SJCRH30 (cell line): ENCODE measurements at regions not wholly inside any gene's neighbourhood (a gene's known extent, or its start where the extent isn't known, plus 50 kb on each side); places are given as distances from the start of the nearest gene placed in this dataset.

Source experiments
- DNase-seq, 2 experiments: peaks; one replicate each; pipeline ENCODE4 v3.0.0-alpha.2; 2015 to 2020
- H3K27ac ChIP-seq: fragments of 250-450 bp; sonication (Bioruptor Pico); 2 replicates; pipeline ENCODE4 v1.5.1; 2020; ENCODE audit warnings: mild to moderate bottlenecking, moderate library complexity
- H3K27me3 ChIP-seq: fragments of 250-450 bp; sonication (Bioruptor Pico); 2 replicates; pipeline ENCODE4 v1.5.1; 2020; ENCODE audit warnings: mild to moderate bottlenecking, moderate library complexity
- H3K36me3 ChIP-seq: fragments of 250-450 bp; sonication (Bioruptor Pico); 2 replicates; pipeline ENCODE4 v1.5.1; 2020; ENCODE audit warnings: mild to moderate bottlenecking, moderate library complexity
- H3K4me1 ChIP-seq: fragments of 250-450 bp; sonication (Bioruptor Pico); 2 replicates; pipeline ENCODE4 v1.5.1; 2020; ENCODE audit warnings: mild to moderate bottlenecking, moderate library complexity
- H3K4me3 ChIP-seq: fragments of 250-450 bp; sonication (Bioruptor Pico); 2 replicates; pipeline ENCODE4 v1.5.1; 2020; ENCODE audit warnings: mild to moderate bottlenecking, moderate library complexity
- H3K9me3 ChIP-seq: fragments of 250-450 bp; sonication (Bioruptor Pico); replicated peaks from 2 replicates; pipeline ENCODE4 v1.5.1; 2020; ENCODE audit warnings: mild to moderate bottlenecking, moderate library complexity

DNA sequence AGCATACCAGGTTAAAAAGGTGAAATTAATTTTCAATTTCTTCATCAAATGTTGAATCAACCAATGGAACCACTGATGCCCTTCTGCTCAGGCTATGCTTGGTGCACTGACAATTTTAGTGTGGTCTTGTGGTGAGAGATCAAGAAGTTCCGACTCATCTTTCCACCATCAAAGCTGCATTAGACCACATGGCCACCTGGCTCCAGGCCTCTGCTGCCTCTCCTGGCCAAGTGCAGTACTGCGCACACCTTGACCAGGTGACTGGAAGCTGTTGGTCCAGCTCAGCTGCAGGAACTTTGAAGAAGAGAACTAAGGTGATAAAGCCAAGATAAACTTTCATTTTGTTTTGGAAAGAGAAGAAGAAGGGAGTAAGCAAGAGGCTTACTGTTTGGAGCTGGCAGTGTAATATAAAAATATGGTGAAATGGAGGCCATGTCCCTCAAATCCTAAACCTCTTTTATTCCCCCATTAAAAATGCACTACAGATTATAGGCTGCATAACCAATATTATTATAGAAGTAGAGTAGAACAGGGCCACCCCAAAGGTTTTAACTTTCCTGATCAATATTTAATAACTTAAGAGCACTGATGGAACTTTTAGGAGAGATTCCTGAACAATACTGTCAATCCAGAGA is 315.5 kb upstream of the C9orf72 start:
- Histone ChIP-seq H3K27me3 (0 out of 2 replicates have a peak, but pooled peaks cover 3% of the 10 kb centered on the region), H3K4me1 (no peaks in the 10 kb centered on the region), H3K36me3 (no peaks in the 10 kb centered on the region), H3K27ac (no peak overlapping the region), H3K4me3 (no peak overlapping the region), H3K9me3 (no peaks in the 10 kb centered on the region)
- DNase-seq: peak in 1 of 2 experiments; percentile 41

DNA sequence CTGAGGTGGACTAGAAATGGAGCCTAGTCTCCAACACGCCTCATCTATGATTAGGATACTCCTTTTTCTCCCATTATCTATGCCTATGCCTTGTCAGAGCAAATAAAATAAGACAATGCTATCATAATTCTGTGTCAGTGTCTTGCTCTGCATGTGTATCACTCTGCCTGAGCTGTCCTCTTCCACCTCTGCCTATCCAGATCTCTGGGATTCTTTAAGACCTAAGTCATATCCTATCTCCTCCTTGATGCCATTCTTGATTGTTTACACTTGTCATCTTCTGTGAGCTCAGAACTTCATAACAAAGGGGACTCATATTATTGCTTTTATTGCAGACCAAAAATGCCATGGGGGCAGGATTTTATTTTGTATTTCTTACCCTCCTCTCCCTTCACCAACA is 351.2 kb upstream of the C9orf72 start:
- H3K4me3 ChIP-seq: no peak overlapping the region
- H3K27ac ChIP-seq: no peak overlapping the region
- DNase-seq: no peak
- H3K9me3 ChIP-seq: no peaks in the 10 kb centered on the region
- no peaks in the 10 kb centered on the region for H3K36me3 ChIP-seq
- peaks cover 6% of the 10 kb centered on the region; the same call in 1 of the 2 replicates for H3K4me1 ChIP-seq
- H3K27me3 ChIP-seq: no peaks in the 10 kb centered on the region

DNA sequence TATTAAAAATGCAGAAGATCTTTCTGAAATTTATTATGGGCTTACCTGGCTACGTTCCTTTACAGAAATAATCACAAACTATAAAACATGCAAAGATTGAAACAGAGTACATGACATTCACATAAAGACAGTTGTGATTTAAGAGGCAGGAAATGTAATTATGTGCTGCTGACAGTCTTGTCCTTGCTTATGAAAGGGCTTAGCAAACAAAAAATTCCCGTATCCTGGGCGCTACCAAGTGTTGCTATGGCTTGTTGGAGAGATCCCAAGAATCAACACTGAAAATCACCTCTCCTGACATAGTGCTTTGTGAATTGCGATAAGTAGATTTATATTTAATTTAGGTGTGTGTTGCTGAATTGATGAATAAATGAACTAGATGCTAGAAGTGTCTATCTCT is 352.5 kb upstream of the C9orf72 start:
- H3K27ac ChIP-seq: no peak overlapping the region
- no peaks in the 10 kb centered on the region for H3K27me3 ChIP-seq

DNA sequence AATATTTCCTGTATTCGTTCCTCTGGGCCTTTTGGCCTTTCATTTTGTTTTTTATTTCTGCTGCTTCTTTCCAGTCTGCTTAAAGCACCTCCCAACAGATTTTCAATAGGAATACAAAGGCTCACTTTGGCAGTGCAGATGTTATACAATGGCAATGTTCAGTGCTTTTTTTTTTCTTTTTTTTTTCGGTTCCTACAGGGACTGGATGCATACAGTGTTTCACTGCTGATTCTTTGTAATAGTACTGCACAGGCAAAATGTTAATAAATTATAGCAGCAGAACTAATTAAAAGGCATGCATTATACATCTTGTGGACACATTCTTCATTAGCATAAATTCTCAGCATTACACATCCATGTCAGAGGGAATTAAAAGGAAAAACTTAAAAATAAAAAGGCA is 356.6 kb upstream of the C9orf72 start:
- no peak for DNase-seq

More for the DNA sequence above, 352.5 kb upstream of the C9orf72 start:
- no peaks in the 10 kb centered on the region for H3K36me3 ChIP-seq
- H3K9me3 ChIP-seq: no peaks in the 10 kb centered on the region
- H3K4me1 ChIP-seq: peaks cover 6% of the 10 kb centered on the region; the same call in 1 of the 2 replicates
- H3K4me3 ChIP-seq: no peak overlapping the region
- DNase-seq: no peak

GRCh38 chr9:27933210-27934025 is 360.1 kb upstream of the C9orf72 start:
- Histone ChIP-seq H3K27ac (no peak overlapping the region), H3K9me3 (no peaks in the 10 kb centered on the region), H3K4me1 (peaks cover 17% of the 10 kb centered on the region), H3K4me3 (no peak overlapping the region), H3K36me3 (no peaks in the 10 kb centered on the region), H3K27me3 (no peaks in the 10 kb centered on the region)
- peak; percentile 47 to 75 for DNase-seq

More for the DNA sequence above, 356.6 kb upstream of the C9orf72 start:
- H3K36me3 ChIP-seq: no peaks in the 10 kb centered on the region
- no peaks in the 10 kb centered on the region for H3K27me3 ChIP-seq
- H3K9me3 ChIP-seq: no peaks in the 10 kb centered on the region
- H3K27ac ChIP-seq: no peak overlapping the region
- H3K4me1 ChIP-seq: peaks cover 8% of the 10 kb centered on the region
- no peak overlapping the region for H3K4me3 ChIP-seq

- Histone ChIP-seq H3K4me3 (no peak overlapping the region), H3K27me3 (no peaks in the 10 kb centered on the region), H3K9me3 (no peaks in the 10 kb centered on the region), H3K4me1 (peaks cover 17% of the 10 kb centered on the region), H3K36me3 (no peaks in the 10 kb centered on the region), H3K27ac (no peak overlapping the region)
- DNase-seq: no peak
Measured at GRCh38 chr9:27934471-27934870, 361.2 kb upstream of the C9orf72 start.

DNA sequence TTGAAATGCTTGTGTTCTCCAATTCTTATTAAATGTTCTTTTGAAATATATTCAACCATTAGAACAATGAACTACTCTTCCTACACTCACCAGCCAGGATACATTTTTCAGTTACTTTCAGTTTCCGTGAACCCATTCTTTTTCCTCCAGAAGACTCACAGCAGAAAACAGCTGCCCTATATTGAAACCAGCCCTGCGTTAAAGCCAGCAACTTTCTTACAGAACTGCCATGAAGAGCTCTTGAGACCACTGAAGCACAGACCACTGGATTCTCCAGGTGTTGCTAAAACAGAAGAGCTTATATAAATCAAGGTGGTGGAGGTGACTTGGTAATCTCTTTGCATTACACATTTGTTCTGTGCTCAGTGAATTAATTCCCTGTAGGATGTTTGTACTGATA is 365.9 kb upstream of the C9orf72 start:
- Histone ChIP-seq H3K4me1 (peaks cover 9% of the 10 kb centered on the region), H3K27me3 (no peaks in the 10 kb centered on the region), H3K36me3 (no peaks in the 10 kb centered on the region), H3K27ac (no peak overlapping the region), H3K9me3 (no peaks in the 10 kb centered on the region), H3K4me3 (no peak overlapping the region)
- no peak for DNase-seq

DNA sequence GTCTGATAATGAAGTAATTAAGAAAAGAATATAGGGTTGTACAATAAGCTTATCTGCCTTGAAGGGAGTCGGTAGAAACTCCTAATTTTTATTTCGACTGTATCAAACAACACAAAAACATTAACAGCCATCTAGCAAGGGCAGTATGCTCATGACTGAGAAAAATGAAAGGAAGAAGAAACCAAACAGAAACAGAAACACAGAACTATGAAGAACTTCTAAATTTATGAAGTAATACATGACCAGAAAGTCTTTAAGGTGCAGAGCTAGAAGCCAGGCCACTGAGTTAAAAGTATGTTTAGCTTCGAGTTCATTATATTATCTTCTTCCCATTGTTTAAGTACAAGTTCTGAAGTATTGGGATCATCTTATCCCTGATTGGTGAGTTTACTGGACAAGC is 367.3 kb upstream of the C9orf72 start:
- DNase-seq: no peak
- no peak overlapping the region for H3K27ac ChIP-seq
- H3K27me3 ChIP-seq: no peaks in the 10 kb centered on the region
- H3K36me3 ChIP-seq: no peaks in the 10 kb centered on the region
- H3K4me1 ChIP-seq: peaks cover 6% of the 10 kb centered on the region
- H3K9me3 ChIP-seq: no peaks in the 10 kb centered on the region
- no peak overlapping the region for H3K4me3 ChIP-seq

- no peaks in the 10 kb centered on the region for H3K36me3 ChIP-seq
- no peaks in the 10 kb centered on the region for H3K9me3 ChIP-seq
- no peak overlapping the region for H3K4me3 ChIP-seq
- DNase-seq: no peak
- no peak overlapping the region for H3K27ac ChIP-seq
- H3K27me3 ChIP-seq: no peaks in the 10 kb centered on the region
- no peaks in the 10 kb centered on the region for H3K4me1 ChIP-seq
Measured at GRCh38 chr9:27943501-27943900, 370.2 kb upstream of the C9orf72 start.

- no peaks in the 10 kb centered on the region for H3K27me3 ChIP-seq
- DNase-seq: no peak
- no peaks in the 10 kb centered on the region for H3K4me1 ChIP-seq
- no peak overlapping the region for H3K4me3 ChIP-seq
- no peak overlapping the region for H3K27ac ChIP-seq
- H3K36me3 ChIP-seq: no peaks in the 10 kb centered on the region
- H3K9me3 ChIP-seq: no peaks in the 10 kb centered on the region
Measured at GRCh38 chr9:27945386-27945785, 372.1 kb upstream of the C9orf72 start.

DNA sequence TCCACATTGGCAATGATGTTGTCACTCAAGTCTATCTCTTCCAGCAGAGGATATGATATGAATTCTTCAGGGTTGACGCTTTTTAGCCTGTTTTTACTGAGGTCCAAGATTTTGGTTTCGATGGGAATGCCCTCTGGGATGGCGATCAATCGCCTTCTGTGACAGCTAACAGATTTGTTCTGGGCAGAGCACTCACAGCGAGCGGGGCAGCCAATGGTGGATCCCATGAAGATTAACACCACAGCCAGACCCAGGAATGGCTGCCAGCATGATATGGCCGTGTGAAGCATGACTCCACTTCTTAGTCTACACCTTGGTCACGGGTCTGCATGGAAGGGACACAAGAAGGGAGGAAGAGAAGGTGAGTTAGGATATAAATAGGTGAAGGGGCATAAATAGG is 377.1 kb upstream of the C9orf72 start:
- H3K4me3 ChIP-seq: no peak overlapping the region
- H3K27ac ChIP-seq: no peak overlapping the region
- H3K36me3 ChIP-seq: no peaks in the 10 kb centered on the region
- no peaks in the 10 kb centered on the region for H3K9me3 ChIP-seq
- no peak for DNase-seq
- no peaks in the 10 kb centered on the region for H3K4me1 ChIP-seq
- H3K27me3 ChIP-seq: no peaks in the 10 kb centered on the region

DNA sequence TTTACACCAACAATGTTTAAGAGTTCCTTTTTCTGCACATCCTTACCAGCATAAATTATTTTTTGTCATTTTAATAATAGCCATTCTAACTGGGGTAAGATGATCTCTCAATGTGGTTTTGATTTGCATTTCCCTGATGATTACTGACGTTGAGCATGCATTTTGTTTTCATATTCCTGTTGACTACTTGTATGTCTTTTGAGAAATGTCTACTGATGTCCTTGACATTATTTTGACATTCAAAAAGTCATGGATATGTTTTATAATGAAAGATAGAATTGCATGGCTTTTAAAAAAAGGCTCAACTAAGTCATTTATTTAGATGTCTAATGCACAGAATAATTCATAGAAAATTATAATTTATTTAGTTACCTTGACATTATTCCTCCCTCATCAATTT is 381.6 kb upstream of the C9orf72 start:
- no peak overlapping the region for H3K4me3 ChIP-seq
- H3K27ac ChIP-seq: no peak overlapping the region
- no peaks in the 10 kb centered on the region for H3K36me3 ChIP-seq
- no peaks in the 10 kb centered on the region for H3K4me1 ChIP-seq
- no peaks in the 10 kb centered on the region for H3K9me3 ChIP-seq
- no peak for DNase-seq
- H3K27me3 ChIP-seq: no peaks in the 10 kb centered on the region

- Histone ChIP-seq H3K9me3 (no peaks in the 10 kb centered on the region), H3K27ac (no peak overlapping the region), H3K36me3 (no peaks in the 10 kb centered on the region), H3K4me3 (no peak overlapping the region), H3K27me3 (no peaks in the 10 kb centered on the region), H3K4me1 (no peaks in the 10 kb centered on the region)
- DNase-seq: no peak
Measured at GRCh38 chr9:27963836-27964235, 390.6 kb upstream of the C9orf72 start.

GRCh38 chr9:27967210-27967609 is 393.9 kb upstream of the C9orf72 start:
- Histone ChIP-seq H3K9me3 (no peaks in the 10 kb centered on the region), H3K36me3 (no peaks in the 10 kb centered on the region), H3K4me3 (no peak overlapping the region), H3K4me1 (no peaks in the 10 kb centered on the region), H3K27me3 (no peaks in the 10 kb centered on the region), H3K27ac (no peak overlapping the region)
- no peak for DNase-seq

GRCh38 chr9:27977931-27978330 is 404.6 kb upstream of the C9orf72 start:
- Histone ChIP-seq H3K9me3 (no peaks in the 10 kb centered on the region), H3K36me3 (no peaks in the 10 kb centered on the region), H3K27ac (no peak overlapping the region), H3K27me3 (no peaks in the 10 kb centered on the region), H3K4me1 (no peaks in the 10 kb centered on the region), H3K4me3 (no peak overlapping the region)
- peak in 1 of 2 experiments; percentile 10 for DNase-seq

GRCh38 chr9:27985714-27986113 is 412.4 kb upstream of the C9orf72 start:
- no peak for DNase-seq
- no peaks in the 10 kb centered on the region for H3K27me3 ChIP-seq
- no peak overlapping the region for H3K4me3 ChIP-seq
- no peaks in the 10 kb centered on the region for H3K4me1 ChIP-seq
- H3K9me3 ChIP-seq: no peaks in the 10 kb centered on the region
- no peaks in the 10 kb centered on the region for H3K36me3 ChIP-seq
- H3K27ac ChIP-seq: no peak overlapping the region
